OCI-LY1 (cell line): ENCODE measurements at regions not wholly inside any gene's neighbourhood (a gene's known extent, or its start where the extent isn't known, plus 50 kb on each side); places are given as distances from the start of the nearest gene placed in this dataset.

ENCODE experiments used
- H2AFZ ChIP-seq: fragments of 200-600 bp; sonication (generic), shearing (Covaris generic); 2 replicates; pipeline ENCODE4 v1.6.0; 2014; ENCODE audit warnings: antibody characterized with exemption, mild to moderate bottlenecking, low read length
- H3F3A ChIP-seq: fragments of 200-600 bp; sonication (generic), shearing (Covaris generic); 2 replicates; pipeline ENCODE4 v1.6.0; 2014; ENCODE audit warnings: mild to moderate bottlenecking, antibody characterized with exemption, low read length, moderate library complexity; ENCODE audit not compliant: insufficient read depth
- H3K27ac ChIP-seq: fragments of 200-600 bp; sonication (generic); 2 replicates; pipeline ENCODE4 v1.5.1; 2014; ENCODE audit warnings: low read length, mixed run types, mild to moderate bottlenecking, low read depth; ENCODE audit not compliant: poor library complexity, severe bottlenecking
- H3K27me3 ChIP-seq: fragments of 200-600 bp; sonication (generic); 2 replicates; pipeline ENCODE4 v1.6.0; 2014; ENCODE audit warnings: antibody characterized with exemption, mild to moderate bottlenecking, low read length, moderate library complexity; ENCODE audit not compliant: insufficient read depth
- H3K36me3 ChIP-seq: fragments of 200-600 bp; sonication (generic); 2 replicates; pipeline ENCODE4 v1.6.1; 2014; ENCODE audit warnings: mild to moderate bottlenecking, antibody characterized with exemption, low read length, moderate library complexity, mixed read lengths; ENCODE audit not compliant: insufficient read depth
- H3K4me1 ChIP-seq: fragments of 200-600 bp; sonication (generic); 2 replicates; pipeline ENCODE4 v1.5.1; 2014; ENCODE audit warnings: mild to moderate bottlenecking, low read length, moderate library complexity; ENCODE audit not compliant: insufficient read depth, severe bottlenecking
- H3K4me2 ChIP-seq: fragments of 200-600 bp; sonication (generic), shearing (Covaris generic); 2 replicates; pipeline ENCODE4 v1.6.1; 2014; ENCODE audit warnings: low read length
- H3K4me3 ChIP-seq: fragments of 200-600 bp; sonication (generic); 2 replicates; pipeline ENCODE4 v1.5.1; 2014; ENCODE audit warnings: low read length, low read depth, mild to moderate bottlenecking, mixed read lengths; ENCODE audit not compliant: poor library complexity, severe bottlenecking
- H3K79me2 ChIP-seq: fragments of 200-600 bp; shearing (Covaris generic); 2 replicates; pipeline ENCODE4 v1.6.1; 2016; ENCODE audit warnings: mixed run types, low read length, mixed read lengths; ENCODE audit not compliant: insufficient read depth
- H3K9ac ChIP-seq: fragments of 200-600 bp; sonication (generic), shearing (Covaris generic); 2 replicates; pipeline ENCODE4 v1.6.1; 2014; ENCODE audit warnings: mild to moderate bottlenecking, low read length, mixed read lengths
- H3K9me2 ChIP-seq: fragments of 200-600 bp; sonication (generic), shearing (Covaris generic); 2 replicates; pipeline ENCODE4 v1.6.1; 2014; ENCODE audit warnings: low read depth, mild to moderate bottlenecking, low read length, mixed read lengths
- H3K9me3 ChIP-seq: fragments of 200-600 bp; shearing (Covaris generic); 2 replicates; pipeline ENCODE4 v1.6.1; 2014; ENCODE audit warnings: low read length, mixed read lengths
- H4K20me1 ChIP-seq: fragments of 200-600 bp; sonication (generic), shearing (Covaris generic); 2 replicates; pipeline ENCODE4 v1.6.0; 2016; ENCODE audit warnings: mild to moderate bottlenecking, low read length; ENCODE audit not compliant: insufficient read depth
- EZH2 ChIP-seq: fragments of 200-600 bp; sonication (generic), shearing (Covaris generic); IDR thresholded peaks from 2 replicates; pipeline ENCODE4 v1.8.0; 2017; ENCODE audit warnings: borderline replicate concordance, mixed run types, mild to moderate bottlenecking, antibody characterized with exemption, low read length, moderate library complexity, mixed read lengths
- TF ChIP-seq, protein P1 (sequence below): fragments of 200-600 bp; sonication (generic), shearing (Covaris generic); IDR thresholded peaks from 2 replicates; pipeline ENCODE4 v1.5.1; 2017; ENCODE audit warnings: mild to moderate bottlenecking, antibody characterized with exemption, low read length, moderate library complexity, mixed read lengths

DNA sequence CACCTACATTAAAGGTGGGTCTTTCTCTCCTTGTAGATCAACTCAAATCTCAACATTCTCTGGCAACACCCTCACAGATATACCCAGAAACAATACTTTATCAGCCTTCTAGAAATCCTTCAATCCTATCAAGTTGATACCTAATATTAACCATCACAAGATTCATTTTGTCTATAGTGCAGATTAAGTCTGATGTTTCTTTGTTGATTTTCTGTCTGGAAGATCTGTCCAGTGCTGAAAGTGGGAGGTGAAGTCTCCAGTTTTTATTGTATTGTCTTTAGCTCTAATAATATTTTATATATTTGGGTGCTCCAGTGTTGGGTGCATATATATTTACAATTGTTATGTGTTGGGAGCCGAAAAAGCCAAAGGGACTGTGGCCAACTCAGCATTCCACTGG, 493.9 kb upstream of the ADGRB3 start:
- Histone ChIP-seq H3K4me1 (no peaks in the 10 kb centered on the region), H4K20me1 (no peaks in the 10 kb centered on the region), H3K9ac (no peak overlapping the region), H2AFZ (no peak overlapping the region), H3K9me2 (no peaks in the 10 kb centered on the region), H3K4me2 (no peak overlapping the region), H3K36me3 (no peaks in the 10 kb centered on the region), H3F3A (no peaks in the 10 kb centered on the region), H3K27ac (no peak overlapping the region), H3K4me3 (no peak overlapping the region), H3K27me3 (no peaks in the 10 kb centered on the region), H3K9me3 (no peaks in the 10 kb centered on the region), H3K79me2 (no peaks in the 10 kb centered on the region)
- no peak for TF ChIP-seq EZH2
- TF ChIP-seq, protein P1, sequence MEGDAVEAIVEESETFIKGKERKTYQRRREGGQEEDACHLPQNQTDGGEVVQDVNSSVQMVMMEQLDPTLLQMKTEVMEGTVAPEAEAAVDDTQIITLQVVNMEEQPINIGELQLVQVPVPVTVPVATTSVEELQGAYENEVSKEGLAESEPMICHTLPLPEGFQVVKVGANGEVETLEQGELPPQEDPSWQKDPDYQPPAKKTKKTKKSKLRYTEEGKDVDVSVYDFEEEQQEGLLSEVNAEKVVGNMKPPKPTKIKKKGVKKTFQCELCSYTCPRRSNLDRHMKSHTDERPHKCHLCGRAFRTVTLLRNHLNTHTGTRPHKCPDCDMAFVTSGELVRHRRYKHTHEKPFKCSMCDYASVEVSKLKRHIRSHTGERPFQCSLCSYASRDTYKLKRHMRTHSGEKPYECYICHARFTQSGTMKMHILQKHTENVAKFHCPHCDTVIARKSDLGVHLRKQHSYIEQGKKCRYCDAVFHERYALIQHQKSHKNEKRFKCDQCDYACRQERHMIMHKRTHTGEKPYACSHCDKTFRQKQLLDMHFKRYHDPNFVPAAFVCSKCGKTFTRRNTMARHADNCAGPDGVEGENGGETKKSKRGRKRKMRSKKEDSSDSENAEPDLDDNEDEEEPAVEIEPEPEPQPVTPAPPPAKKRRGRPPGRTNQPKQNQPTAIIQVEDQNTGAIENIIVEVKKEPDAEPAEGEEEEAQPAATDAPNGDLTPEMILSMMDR = no peak

DNA sequence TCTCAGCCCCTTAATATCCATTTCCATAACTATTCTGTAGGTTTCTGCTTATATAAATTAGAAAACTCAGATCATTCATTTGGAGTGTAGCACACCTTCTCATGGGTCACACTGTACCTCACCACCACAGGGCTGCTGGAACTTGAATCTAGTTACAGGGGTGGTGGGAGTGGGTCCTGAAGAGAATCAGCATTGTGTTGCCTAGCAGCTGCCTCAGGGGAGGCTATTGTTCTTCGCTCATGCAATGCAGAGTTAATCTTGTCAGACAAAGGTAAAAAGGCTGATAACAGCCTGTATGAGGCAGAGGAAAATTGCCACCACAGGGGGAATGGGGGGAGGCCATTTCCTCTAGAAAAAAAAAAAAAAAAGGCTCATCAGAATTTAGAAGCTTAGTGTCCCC, 496.0 kb upstream of the ADGRB3 start:
- Histone ChIP-seq H3F3A (no peaks in the 10 kb centered on the region), H3K27ac (no peak overlapping the region), H3K4me3 (no peak overlapping the region)

DNA sequence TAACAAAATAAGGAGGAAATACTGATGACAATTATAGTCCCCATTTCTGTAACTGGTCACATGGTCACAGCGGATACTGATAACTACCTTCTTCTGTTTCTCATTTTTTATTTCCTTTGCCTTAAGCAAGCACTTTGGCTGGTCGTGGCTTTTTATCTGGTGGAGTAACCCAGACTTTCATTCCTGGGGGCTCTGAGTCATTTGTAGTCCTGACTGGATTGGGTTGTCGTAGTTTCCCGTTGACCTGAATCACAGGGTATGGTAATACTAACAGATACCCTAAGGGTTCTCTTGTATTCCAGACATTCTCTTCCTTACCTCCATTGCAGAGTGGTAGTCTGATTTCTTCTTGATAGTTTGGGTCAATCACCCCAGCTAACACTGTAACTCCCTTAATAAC, 500.3 kb upstream of the ADGRB3 start:
- TF ChIP-seq EZH2 = no peak
- TF ChIP-seq, protein P1 = no peak
- Histone ChIP-seq H3K27me3 (no peaks in the 10 kb centered on the region), H2AFZ (no peak overlapping the region), H3K4me1 (no peaks in the 10 kb centered on the region), H3K79me2 (no peaks in the 10 kb centered on the region), H3K9me2 (no peaks in the 10 kb centered on the region), H3K4me2 (no peak overlapping the region), H3K9me3 (no peaks in the 10 kb centered on the region), H3F3A (peaks cover 3% of the 10 kb centered on the region; the same call in 1 of the 2 replicates), H3K4me3 (no peak overlapping the region), H3K36me3 (no peaks in the 10 kb centered on the region), H3K9ac (no peak overlapping the region), H3K27ac (no peak overlapping the region), H4K20me1 (no peaks in the 10 kb centered on the region)

More for the DNA sequence above, 496.0 kb upstream of the ADGRB3 start:
- H3K9me2 ChIP-seq = no peaks in the 10 kb centered on the region
- H2AFZ ChIP-seq = no peak overlapping the region
- no peak overlapping the region for H3K4me2 ChIP-seq
- no peaks in the 10 kb centered on the region for H3K79me2 ChIP-seq
- H3K36me3 ChIP-seq = no peaks in the 10 kb centered on the region
- H3K9me3 ChIP-seq = no peaks in the 10 kb centered on the region
- H3K27me3 ChIP-seq = no peaks in the 10 kb centered on the region
- H3K4me1 ChIP-seq = no peaks in the 10 kb centered on the region
- TF ChIP-seq EZH2 = no peak
- TF ChIP-seq, protein P1 = no peak
- no peaks in the 10 kb centered on the region for H4K20me1 ChIP-seq
- no peak overlapping the region for H3K9ac ChIP-seq
